HEK293T (cell line): ENCODE measurements at regions not wholly inside any gene's neighbourhood (a gene's known extent, or its start where the extent isn't known, plus 50 kb on each side); places are given as distances from the start of the nearest gene placed in this dataset.

Experiments used
- CTCF ChIA-PET: fragments of 350-600 bp; formaldehyde crosslinking; extraction: SDS; loops from one replicate; lab custom pipeline; 2021; ENCODE audit warnings: antibody characterized with exemption, inconsistent platforms; lab: Yijun Ruan, JAX
- POLR2A ChIA-PET: fragments of 350-600 bp; formaldehyde crosslinking; extraction: SDS; loops from one replicate; lab custom pipeline; 2020; ENCODE audit warnings: antibody characterized with exemption, inconsistent platforms; lab: Yijun Ruan, JAX
- DNase-seq: peaks from one replicate; pipeline ENCODE4 v3.0.0; 2012; ENCODE audit warnings: mixed read lengths; ENCODE audit errors: extremely low spot score
- ARNT ChIP-seq: fragments of 450-650 bp; IDR thresholded peaks from 2 replicates; pipeline ENCODE4 v1.6.1; 2017; ENCODE audit warnings: mild to moderate bottlenecking
- BHLHE40 ChIP-seq: fragments of 450-650 bp; IDR thresholded peaks from 2 replicates; pipeline ENCODE4 v1.6.1; 2016; ENCODE audit warnings: mild to moderate bottlenecking, moderate library complexity, borderline replicate concordance
- CTBP1 ChIP-seq: fragments of 450-650 bp; IDR thresholded peaks from 2 replicates; pipeline ENCODE4 v1.6.1; 2016; ENCODE audit warnings: borderline replicate concordance
- ELF4 ChIP-seq: fragments of 450-650 bp; IDR thresholded peaks from 2 replicates; pipeline ENCODE4 v1.6.1; 2017; ENCODE audit warnings: antibody characterized with exemption
- FOXA1 ChIP-seq: fragments of 450-650 bp; IDR thresholded peaks from 2 replicates; pipeline ENCODE4 v1.6.1; 2016; ENCODE audit warnings: mild to moderate bottlenecking
- FOXK2 ChIP-seq: fragments of 450-650 bp; IDR thresholded peaks from 2 replicates; pipeline ENCODE4 v1.6.1; 2016; ENCODE audit warnings: mild to moderate bottlenecking
- FOXM1 ChIP-seq: fragments of 450-650 bp; IDR thresholded peaks from 2 replicates; pipeline ENCODE4 v1.6.1; 2017; ENCODE audit warnings: mild to moderate bottlenecking, borderline replicate concordance
- HDGF ChIP-seq: fragments of 450-650 bp; IDR thresholded peaks from 2 replicates; pipeline ENCODE4 v1.6.1; 2017; ENCODE audit warnings: antibody characterized with exemption, borderline replicate concordance
- L3MBTL2 ChIP-seq: fragments of 450-650 bp; conservative IDR thresholded peaks from 2 replicates; pipeline ENCODE4 v1.6.1; 2016; ENCODE audit warnings: mild to moderate bottlenecking
- LEF1 ChIP-seq: fragments of 450-650 bp; IDR thresholded peaks from 2 replicates; pipeline ENCODE4 v1.6.1; 2017; ENCODE audit warnings: mild to moderate bottlenecking, borderline replicate concordance
- NFRKB ChIP-seq: fragments of 450-650 bp; IDR thresholded peaks from 2 replicates; pipeline ENCODE4 v1.6.1; 2016; ENCODE audit warnings: mild to moderate bottlenecking, moderate library complexity
- SP1 ChIP-seq: fragments of 450-650 bp; IDR thresholded peaks from 2 replicates; pipeline ENCODE4 v1.6.1; 2017
- SUZ12 ChIP-seq: fragments of 450-650 bp; IDR thresholded peaks from 2 replicates; pipeline ENCODE4 v1.6.1; 2016; ENCODE audit warnings: mild to moderate bottlenecking
- TARDBP ChIP-seq: fragments of 450-650 bp; IDR thresholded peaks from 2 replicates; pipeline ENCODE4 v1.6.1; 2016
- ZNF384 ChIP-seq: fragments of 450-650 bp; IDR thresholded peaks from 2 replicates; pipeline ENCODE4 v1.6.1; 2016
- TF ChIP-seq, protein P1 (sequence below): fragments of 450-650 bp; IDR thresholded peaks from 2 replicates; pipeline ENCODE4 v1.6.1; 2016

DNA sequence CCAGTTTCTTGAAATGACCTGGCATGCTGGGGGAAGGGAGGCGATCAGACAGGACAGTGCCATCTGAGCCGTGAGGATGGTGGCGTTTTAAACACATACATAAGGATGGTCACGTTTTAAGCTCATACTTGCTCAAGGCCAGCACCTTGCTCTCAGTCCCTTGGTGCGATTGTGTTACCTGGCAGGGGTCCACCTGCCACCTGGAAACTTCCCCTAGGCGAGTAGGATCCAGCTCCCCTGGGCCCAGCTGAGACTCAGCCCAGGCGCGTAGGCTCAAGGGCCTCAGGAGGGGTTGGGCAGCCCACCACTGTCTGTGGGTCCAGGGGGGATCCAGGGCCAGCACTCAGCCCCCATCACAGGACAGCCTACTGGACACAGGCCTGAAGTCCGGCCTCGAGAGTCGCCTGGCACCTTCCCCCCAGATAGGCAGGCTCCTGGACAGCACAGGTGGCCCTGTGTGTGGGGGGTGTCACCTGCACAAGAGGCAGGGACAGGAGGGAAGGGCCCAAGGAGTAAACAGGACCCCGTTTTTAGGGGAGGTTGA is 185.8 kb downstream of the BRD1 start:
- DNase-seq = no peak
- POLR2A ChIA-PET = no interaction called here
- CTCF ChIA-PET = no interaction called here
- no peak for TF ChIP-seq SUZ12
- TF ChIP-seq CTBP1 = no peak
- no peak for TF ChIP-seq FOXA1
- no peak for TF ChIP-seq L3MBTL2

DNA sequence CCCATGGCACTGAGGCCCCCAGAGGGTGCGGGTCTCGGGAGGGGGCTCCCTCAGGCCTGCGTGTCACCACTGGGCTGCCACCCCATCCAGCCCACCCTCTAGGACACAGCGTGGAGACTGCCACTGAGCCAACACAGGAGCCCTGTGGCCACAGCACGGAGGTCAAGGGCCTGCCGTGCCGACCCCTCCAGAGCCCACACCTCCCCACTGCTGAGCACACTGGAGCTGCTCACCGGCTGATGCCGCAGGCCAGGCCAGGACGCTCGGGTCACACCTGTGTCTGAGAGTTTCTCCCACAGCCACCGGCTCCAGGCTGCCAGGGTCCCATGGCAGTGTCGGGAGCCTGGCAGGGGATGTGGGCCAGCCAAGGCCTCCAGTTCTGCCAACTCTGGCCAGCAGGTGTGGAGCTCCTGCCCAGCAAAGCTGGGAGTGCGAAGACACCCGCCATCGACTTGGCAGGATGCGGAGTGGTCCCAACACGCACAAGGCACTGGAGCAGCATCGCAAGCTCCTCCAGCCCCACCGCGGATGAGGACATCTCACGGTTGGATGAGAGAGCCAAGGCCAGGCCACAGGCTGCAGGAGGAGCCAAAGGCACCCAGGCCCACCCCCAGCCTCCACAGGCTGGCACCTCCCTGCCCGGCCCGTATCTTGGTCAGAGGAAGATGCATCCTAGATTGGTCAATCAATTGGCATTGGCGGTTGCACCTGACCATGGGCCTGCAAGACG is 187.1 kb downstream of the BRD1 start:
- POLR2A ChIA-PET = no interaction called here
- CTCF ChIA-PET = no interaction called here

DNA sequence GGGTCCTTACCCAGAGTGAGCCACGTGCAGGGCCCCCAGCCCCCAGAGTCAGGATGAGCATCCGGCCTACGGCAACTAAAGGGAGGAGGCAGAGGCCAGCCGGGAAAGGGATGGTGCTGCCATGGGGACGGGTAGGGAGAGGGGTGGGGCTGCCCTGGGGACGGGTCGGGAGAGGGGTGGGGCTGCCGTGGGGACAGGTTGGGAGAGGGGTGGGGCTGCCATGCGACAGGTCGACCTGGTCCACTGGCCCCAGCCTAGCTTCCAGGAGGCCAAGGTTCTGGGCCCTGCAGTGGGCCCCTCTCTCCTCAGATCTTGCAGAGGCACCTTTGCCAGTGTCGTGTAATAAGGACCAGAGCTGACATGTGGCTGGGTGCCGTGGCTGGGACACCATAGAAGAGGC is 187.7 kb downstream of the BRD1 start:
- no peak for DNase-seq
- ChIA-PET CTCF (no interaction called here), POLR2A (no interaction called here)
- TF ChIP-seq TARDBP (no peak), NFRKB (no peak), SP1 (no peak), CTBP1 (no peak), ZNF384 (no peak), L3MBTL2 (no peak), ELF4 (no peak), FOXM1 (no peak), BHLHE40 (no peak), FOXK2 (no peak), ARNT (no peak), SUZ12 (no peak)
- TF ChIP-seq, protein P1, sequence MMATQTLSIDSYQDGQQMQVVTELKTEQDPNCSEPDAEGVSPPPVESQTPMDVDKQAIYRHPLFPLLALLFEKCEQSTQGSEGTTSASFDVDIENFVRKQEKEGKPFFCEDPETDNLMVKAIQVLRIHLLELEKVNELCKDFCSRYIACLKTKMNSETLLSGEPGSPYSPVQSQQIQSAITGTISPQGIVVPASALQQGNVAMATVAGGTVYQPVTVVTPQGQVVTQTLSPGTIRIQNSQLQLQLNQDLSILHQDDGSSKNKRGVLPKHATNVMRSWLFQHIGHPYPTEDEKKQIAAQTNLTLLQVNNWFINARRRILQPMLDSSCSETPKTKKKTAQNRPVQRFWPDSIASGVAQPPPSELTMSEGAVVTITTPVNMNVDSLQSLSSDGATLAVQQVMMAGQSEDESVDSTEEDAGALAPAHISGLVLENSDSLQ = no peak

More for the DNA sequence above, 187.1 kb downstream of the BRD1 start:
- TF ChIP-seq ARNT (no peak), L3MBTL2 (no peak), LEF1 (no peak), FOXK2 (no peak), CTBP1 (no peak), SUZ12 (no peak), ELF4 (no peak), FOXA1 (no peak), ZNF384 (no peak), NFRKB (no peak), FOXM1 (no peak), BHLHE40 (no peak), HDGF (no peak), SP1 (no peak), TARDBP (no peak)
- TF ChIP-seq, protein P1 = no peak
- DNase-seq = no peak

DNA sequence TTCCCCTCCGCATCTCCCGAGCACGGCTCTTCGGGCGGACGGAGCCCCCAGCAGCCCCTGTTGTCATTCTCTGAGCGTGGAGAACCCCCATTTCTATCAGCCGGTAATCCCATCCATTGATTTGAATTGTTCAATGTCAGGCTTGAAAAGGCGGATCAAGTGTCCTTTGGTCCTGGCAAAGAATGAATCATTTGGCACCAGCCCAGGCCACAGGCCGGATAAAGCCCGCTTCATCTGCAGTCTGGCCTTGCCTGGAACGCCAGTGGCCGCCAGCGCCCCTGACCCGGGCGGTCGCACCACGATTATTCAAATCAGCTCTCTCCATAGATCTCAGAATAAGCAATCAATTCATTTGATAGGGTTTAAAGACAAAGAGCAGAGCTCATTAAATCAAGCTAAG is 188.9 kb downstream of the BRD1 start:
- ChIA-PET POLR2A (no interaction called here), CTCF (no interaction called here)
- TF ChIP-seq FOXK2 (no peak), BHLHE40 (no peak), CTBP1 (no peak), SUZ12 (no peak), LEF1 (no peak), ELF4 (no peak), FOXM1 (no peak), ARNT (no peak), SP1 (no peak), ZNF384 (no peak), L3MBTL2 (no peak), TARDBP (no peak)
- DNase-seq = no peak

DNA sequence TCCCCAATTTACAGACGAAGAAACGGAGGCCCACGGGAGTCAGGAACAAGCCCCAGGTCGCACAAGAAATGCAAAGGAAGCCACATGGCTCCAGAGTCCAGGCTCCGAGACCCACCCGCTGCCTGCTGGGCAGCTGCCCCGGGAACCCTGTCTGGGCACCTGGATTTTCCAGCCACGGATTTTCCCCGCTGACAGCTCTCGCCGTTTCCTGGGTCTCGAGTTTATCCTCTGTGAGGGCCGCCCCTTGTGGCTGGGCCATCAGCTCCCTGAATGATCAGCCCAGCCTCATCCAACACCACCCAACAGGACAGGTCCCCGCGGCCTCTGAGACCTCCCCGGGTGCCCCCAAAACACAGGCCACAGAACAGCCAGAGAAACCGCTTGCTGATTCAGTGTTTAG is 189.7 kb downstream of the BRD1 start:
- ChIA-PET CTCF (no interaction called here), POLR2A (no interaction called here)
- no peak for DNase-seq
- TF ChIP-seq ZNF384 (no peak), SP1 (no peak), FOXK2 (no peak), BHLHE40 (no peak), FOXA1 (no peak), SUZ12 (no peak), ELF4 (no peak), HDGF (no peak), CTBP1 (no peak)
- TF ChIP-seq, protein P1 = no peak

DNA sequence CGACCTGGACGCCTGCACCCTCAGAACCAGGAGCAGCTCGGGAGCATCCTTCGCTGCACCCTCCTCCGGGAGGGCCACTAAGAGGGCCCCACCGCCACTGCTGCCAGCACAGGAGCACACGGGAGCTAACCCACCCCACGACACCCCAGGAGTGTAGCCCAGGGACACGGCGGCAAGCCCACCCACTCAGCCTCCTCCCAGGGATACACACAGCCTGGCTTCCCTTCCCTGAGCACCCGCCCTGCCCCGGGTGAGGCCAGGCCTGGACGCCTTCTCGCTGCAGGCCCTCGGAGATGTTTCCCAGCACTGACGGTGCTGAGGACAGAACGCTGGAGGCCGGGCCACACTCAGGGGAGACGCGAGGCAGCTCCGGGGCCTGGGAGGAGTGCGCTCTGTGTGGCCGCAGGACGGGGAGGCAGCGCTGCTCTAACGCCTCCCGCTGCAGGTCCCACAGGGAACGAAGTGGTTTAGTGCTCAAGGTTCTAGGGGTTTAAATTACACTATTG is 190.4 kb downstream of the BRD1 start:
- no peak for DNase-seq
- POLR2A ChIA-PET = no interaction called here
- no peak for TF ChIP-seq BHLHE40
- TF ChIP-seq LEF1 = no peak
- TF ChIP-seq FOXK2 = no peak
- TF ChIP-seq FOXM1 = no peak
- no peak for TF ChIP-seq ZNF384
- no peak for TF ChIP-seq NFRKB
- TF ChIP-seq L3MBTL2 = no peak
- no peak for TF ChIP-seq FOXA1
- TF ChIP-seq, protein P1 = no peak
- no peak for TF ChIP-seq TARDBP
- no peak for TF ChIP-seq CTBP1
- no peak for TF ChIP-seq ELF4
- TF ChIP-seq ARNT = no peak
- no peak for TF ChIP-seq HDGF
- no peak for TF ChIP-seq SUZ12
- no peak for TF ChIP-seq SP1
- CTCF ChIA-PET = interaction anchor here (0.6 kb wide), 1 partner anchor 202 kb away, joined by 3 read pairs; no protein-coding TSS in a partner anchor
